ENCODE measurements at regions not wholly inside any gene's neighbourhood (a gene's known extent, or its start where the extent isn't known, plus 50 kb on each side); places are given as distances from the start of the nearest gene placed in this dataset.

DNA sequence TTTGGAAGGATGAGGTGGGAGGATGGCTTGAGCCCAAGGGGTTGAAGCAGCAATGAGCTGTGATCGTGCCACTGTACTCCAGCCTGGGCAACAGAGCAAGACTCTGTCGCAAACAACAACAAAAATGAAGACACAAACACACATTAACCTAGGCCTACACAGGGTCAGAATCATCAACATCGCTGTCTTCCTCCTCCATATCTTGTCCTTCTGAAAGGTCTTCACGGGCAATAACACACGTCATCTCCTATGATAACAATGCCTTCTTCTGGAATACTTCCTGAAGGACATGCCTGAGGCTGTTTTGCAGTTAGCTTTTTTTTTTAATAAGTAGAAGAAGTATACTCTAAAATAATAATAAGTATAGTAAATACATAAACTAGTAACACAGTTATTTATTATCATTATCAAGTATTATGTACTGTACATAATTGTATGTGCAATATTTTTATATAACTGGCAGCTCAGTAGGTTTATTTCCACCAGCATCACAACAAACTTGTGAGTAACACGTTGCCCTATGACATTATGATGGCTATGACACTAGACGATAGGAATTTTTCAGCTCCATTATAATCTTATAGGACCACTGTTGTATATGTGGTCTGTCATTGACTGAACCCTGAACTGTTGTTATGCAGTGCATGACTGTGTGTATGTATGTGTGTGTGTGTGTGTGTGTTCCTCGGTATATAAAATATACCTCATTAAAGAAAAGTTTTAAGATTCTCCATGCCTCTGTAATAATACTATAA, 69.2 kb upstream of the MAML3 start:
- TF ChIP-seq, protein P1, sequence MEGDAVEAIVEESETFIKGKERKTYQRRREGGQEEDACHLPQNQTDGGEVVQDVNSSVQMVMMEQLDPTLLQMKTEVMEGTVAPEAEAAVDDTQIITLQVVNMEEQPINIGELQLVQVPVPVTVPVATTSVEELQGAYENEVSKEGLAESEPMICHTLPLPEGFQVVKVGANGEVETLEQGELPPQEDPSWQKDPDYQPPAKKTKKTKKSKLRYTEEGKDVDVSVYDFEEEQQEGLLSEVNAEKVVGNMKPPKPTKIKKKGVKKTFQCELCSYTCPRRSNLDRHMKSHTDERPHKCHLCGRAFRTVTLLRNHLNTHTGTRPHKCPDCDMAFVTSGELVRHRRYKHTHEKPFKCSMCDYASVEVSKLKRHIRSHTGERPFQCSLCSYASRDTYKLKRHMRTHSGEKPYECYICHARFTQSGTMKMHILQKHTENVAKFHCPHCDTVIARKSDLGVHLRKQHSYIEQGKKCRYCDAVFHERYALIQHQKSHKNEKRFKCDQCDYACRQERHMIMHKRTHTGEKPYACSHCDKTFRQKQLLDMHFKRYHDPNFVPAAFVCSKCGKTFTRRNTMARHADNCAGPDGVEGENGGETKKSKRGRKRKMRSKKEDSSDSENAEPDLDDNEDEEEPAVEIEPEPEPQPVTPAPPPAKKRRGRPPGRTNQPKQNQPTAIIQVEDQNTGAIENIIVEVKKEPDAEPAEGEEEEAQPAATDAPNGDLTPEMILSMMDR (IDR thresholded peaks at IDR 0.05; ENCODE audit: borderline replicate concordance, extremely low read depth, low read length, poor library complexity, severe bottlenecking), result no peak
- no peak for TF ChIP-seq EZH2 (IDR thresholded peaks at IDR 0.05; ENCODE audit: borderline replicate concordance, low read depth, low read length, severe bottlenecking)
